KBM-7 (cell line): ENCODE measurements at regions not wholly inside any gene's neighbourhood (a gene's known extent, or its start where the extent isn't known, plus 50 kb on each side); places are given as distances from the start of the nearest gene placed in this dataset.
"Not testable (repeated sequence)": the region's sequence is repeated elsewhere in the genome, so short reads cannot be mapped to it uniquely, and the experiment has no call there.

Experiments used
- DNase-seq: peaks from one replicate; pipeline ENCODE4 v3.0.0-alpha.2; 2015
- in situ Hi-C: fragments of 300-500 bp; cut with MboI; formaldehyde crosslinking; loops from 2 replicates; pipeline ENCODE4 v1.14.3; 2020; ENCODE audit warnings: low sequenced_read_pairs, low pct_unique_long_range_greater_than_20kb, mixed read lengths

GRCh38 chr3:130569461-130570365 is 52.7 kb downstream of the COL6A6 start:
- in situ Hi-C loops: no loop called here
- DNase-seq: no peak

DNA sequence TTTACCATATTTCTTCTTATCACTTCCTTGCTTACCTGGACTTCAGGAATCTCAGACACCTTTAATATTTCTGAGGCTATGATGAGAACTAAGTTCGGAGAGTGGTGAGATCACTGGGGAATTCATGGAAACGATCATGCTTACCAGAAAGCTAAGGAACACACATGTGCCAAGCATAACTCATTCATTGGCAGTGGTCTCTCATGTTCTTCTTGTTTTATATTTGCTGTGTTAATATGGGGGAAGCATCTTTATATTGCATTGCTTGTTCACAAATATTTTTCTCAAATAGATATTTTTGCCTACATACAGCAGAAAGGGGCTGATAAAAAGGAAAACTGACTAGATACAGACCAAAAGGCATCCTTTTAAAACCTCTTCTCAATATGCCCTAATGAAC is 55.8 kb downstream of the COL6A6 start:
- DNase-seq: no peak
- in situ Hi-C loops: no loop called here

GRCh38 chr3:130576375-130577266 is 59.6 kb downstream of the COL6A6 start:
- no peak for DNase-seq
- in situ Hi-C loops: no loop called here

DNA sequence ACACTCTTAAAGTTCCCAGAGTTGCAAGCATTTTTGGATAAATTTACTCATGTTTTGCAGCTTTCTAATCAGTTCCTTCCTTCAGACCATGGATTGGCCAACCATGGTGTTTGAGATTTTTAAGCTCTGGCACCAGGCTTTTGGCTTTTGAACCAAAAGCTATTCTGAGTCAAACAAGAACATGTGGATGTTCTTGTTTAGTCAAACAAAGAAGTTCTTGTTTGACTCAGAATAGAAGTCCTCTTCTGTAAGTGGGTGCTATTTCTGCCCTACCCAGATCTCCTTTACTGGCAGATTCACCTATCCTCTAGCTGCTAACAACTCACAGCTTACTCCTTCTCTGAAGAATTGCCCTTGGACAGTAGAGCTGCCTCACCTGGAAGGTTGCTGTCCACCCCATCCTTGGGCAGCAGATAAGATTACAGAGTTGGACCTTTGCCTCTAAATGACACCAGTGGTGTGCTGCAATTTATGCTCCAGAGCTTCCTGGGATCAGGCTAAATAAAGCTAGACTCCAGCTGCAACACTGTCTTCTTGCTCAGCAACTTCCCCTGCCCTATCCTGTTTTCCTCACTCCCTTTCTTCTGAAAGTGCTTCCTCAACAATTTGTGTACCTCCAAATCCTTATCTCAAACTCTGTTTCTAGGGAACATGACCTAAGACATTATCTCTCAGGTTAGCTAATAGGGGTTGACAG is 65.6 kb downstream of the COL6A6 start:
- DNase-seq: no peak
- in situ Hi-C loops: no loop called here

DNA sequence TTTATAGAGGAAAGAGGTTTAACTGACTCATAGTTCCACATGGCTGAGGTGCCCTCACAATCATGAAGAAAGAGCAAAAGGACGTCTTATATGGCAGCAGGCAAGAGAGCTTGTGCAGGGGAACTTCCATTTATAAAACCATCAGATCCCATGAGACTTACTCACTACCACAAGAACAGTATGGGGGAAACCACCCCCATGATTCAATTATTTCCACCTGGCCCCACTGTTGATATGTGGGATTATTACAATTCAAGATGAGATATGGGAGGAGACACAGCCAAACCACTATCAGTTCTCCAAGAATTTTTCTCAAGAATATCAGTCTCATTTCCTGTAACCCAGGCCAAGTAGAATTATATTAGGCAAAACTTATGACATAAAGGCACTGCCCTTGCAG is 77.8 kb downstream of the COL6A6 start:
- in situ Hi-C loops, DNase-seq: not testable (repeated sequence)

GRCh38 chr3:130596484-130596883 is 79.5 kb downstream of the COL6A6 start:
- in situ Hi-C loops: no loop called here

GRCh38 chr3:130601442-130601971 is 84.5 kb downstream of the COL6A6 start:
- in situ Hi-C loops: no loop called here
- no peak for DNase-seq

More at GRCh38 chr3:130596484-130596883, 79.5 kb downstream of the COL6A6 start:
- no peak for DNase-seq

DNA sequence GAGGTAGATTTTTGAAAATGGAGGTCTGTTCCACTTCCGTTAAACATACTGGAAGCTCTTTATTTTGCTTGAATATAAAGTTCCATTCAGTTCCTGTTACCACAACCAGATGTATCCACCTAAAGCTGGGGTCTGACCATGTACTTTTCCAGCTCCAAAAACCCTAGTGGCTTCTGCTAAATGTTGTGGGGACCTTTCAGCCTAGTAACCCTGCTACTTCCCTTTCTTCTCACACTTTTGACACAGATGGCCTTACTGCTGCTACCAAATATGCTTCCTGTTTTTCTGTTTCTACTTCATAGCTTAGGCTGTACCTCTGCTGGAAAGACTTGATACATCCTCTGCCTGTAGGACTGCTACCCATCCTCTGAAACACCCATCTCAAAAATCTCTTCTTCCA is 87.8 kb downstream of the COL6A6 start:
- in situ Hi-C loops: no loop called here
- DNase-seq: peak; percentile 88

GRCh38 chr3:130606336-130606735 is 89.4 kb downstream of the COL6A6 start:
- DNase-seq: no peak
- in situ Hi-C loops: no loop called here

DNA sequence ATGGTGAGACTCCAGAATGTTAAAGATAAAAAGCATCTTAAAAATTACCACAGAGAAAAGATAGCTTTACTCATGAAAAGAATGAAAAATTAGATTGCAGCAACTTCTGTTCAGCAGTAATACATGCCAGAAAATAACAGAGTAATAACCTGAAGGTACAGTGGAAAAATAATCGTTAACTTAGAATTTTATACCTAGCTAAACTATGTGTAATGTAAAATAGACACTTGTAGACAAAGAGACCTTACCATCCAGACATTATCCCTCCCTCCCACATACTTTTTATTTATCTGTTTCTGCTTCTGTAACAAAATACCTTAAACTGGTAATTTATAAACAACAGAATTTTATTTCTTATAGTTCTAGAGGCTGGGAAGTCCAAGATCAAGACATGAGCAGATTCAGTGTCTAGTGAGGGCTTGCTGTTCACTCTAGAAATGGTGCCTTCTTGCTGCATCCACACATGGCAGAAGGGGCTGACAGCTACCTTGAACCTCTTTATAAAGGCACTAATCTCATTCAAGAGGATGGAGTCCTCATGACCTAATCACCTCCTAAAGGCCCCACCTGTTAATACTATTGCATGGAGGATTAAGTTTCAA is 90.7 kb downstream of the COL6A6 start:
- in situ Hi-C loops: no loop called here
- no peak for DNase-seq

DNA sequence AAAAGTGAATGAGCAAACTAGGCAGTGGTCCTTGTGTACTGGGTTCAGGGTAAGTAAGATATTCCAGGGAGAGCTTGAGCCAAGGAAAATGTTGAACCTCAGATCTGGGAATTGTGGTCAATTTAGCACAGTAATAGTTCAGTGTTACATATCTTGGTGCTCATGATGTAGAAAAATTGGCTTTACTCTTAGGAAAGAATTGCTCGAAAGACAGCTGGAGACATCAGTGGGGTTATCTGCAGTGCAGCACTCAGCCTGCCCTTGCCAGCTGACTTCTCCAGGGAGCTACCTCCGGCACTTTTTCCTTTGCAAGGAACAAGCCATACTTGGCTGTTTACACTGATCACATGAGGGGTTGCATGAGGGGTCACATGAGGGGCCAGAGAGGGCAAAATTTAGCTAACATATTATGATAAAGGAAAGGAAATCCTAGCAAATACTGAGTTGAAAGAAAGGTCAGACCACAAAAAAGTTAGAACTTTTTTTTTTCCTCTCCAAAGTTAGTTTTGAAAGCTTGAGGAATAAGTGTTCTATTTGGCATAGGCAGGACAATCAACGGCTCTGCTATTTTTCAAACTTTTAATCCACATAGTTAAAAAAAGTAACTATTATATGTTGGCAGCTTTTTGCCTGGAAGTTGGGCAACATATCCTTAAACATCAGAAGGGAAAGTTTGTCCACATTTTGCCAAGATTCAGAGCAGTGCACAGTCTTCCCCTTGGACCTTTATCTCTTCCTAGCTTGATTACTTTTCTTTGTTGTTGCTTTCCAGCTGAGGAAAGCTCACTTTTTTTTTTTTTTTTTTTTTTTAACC is 92.4 kb downstream of the COL6A6 start:
- in situ Hi-C loops: no loop called here
- no peak for DNase-seq

DNA sequence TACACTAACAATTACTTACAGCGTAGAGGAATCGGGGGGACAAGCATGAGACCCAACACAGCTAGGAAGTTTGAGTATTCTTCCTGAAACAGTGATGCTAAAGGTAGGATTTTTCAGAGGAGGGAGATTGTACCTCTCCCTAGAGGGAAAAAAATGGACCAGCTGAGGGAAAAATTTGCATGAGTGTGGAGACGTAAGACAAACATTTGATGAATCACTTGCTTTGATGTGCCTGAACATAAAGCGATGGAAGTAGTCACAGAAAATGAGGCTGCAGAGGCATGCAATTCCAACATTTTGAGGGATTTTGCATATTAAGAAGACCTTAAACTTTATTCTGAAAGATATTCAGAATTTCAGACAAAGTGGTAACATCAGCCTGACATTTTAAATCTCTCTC is 102.2 kb downstream of the COL6A6 start:
- DNase-seq: no peak
- in situ Hi-C loops: no loop called here

DNA sequence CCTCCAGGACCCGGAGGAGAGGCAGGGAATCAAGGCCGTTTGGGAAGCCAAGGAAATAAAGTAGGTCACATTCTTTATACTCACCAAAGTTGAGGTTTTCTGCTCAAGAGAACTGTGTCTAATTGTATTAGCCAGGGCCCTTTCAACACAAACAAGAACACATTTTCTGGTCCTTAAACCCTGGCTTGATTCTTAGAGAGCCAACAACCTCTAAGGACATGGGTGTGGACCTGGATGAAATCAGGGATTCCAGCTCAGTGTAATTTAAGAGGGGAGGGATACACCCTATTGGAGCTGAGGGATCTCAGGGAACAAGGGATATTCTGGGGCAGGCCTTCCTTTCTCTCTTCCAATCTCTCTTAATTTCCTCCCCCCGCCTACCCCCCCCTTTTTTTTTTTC is 104.8 kb downstream of the COL6A6 start:
- DNase-seq: no peak
- in situ Hi-C loops: no loop called here

DNA sequence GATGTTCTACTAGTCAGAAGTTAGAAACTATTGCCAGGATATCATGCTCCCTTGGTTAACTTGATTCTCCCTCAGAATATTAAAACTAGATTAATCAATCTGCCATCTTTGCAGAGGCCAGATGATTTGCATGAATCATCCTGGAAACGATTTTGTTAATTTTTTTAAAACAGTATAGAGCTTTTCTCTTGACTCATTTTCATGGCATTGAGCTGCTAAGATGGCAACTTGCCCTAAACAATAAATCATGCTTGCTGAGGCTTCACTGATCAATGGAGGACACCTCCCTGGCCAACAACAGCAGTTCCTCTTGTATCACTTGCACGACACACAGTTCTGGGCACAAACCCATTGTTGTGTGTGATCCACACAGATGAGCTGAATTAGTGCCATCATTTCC is 109.1 kb downstream of the COL6A6 start:
- no peak for DNase-seq
- in situ Hi-C loops: no loop called here

DNA sequence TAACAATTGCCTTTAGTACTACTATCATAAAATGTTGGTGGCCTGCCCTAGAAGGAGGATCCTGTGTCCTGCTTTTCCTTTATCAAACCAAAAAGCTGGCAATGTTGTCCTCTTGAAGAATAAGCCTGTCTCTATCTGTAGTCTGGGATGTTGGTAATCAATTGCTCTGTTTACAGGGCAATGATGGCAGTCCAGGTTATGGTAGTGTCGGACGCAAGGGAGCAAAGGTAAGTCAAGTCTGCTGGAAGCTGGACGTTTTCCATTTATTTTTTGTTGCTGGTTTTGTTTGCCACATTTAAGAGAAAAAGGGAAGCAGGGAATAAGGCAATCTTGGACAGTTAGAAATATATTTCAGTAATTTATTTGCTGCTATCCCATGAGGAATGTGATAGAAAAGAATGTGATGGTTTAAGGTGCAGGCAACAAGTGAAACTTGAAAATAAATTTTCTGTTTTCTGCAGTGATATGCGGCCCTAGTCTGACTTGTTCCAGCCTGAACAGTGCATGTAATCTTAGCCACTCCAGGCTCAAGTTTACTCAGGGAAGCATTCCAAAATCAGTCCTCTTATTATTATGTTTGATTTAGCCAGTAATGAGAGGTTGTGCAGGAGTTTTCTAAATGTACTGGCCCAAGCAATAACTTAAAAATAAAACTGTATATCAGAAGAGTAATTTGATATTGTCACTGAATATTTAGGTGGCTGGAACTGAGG is 110.3 kb downstream of the COL6A6 start:
- DNase-seq: no peak
- in situ Hi-C loops: no loop called here

DNA sequence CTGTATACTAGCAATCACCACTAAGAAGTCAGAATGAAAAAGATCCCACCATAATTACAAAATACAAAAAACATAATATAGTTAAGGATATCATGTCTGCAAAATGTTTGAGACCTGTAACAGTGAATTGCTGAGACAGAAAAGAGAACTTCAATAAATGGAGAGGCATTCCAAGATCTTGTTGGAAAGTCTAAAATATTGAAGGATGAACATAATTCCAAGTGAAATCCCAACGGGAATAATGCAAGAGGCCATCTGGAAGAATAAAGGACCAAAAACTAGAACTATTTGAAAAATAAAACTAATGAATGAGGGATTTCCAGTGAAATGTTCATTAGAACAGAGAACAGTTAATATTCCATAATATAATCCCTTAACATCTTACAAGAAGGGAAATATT is 110.9 kb downstream of the COL6A6 start:
- DNase-seq: no peak
- in situ Hi-C loops: no loop called here
